ENCODE measurements at regions not wholly inside any gene's neighbourhood (a gene's known extent, or its start where the extent isn't known, plus 50 kb on each side); places are given as distances from the start of the nearest gene placed in this dataset.
"Not testable (repeated sequence)": the region's sequence is repeated elsewhere in the genome, so short reads cannot be mapped to it uniquely, and the experiment has no call there.

GRCh38 chr20:30630761-30631160 is 626.7 kb upstream of the DEFB115 start:
- TF ChIP-seq PATZ1 (CRISPR knock-in tag; IDR thresholded peaks at IDR 0.05; ENCODE audit: borderline replicate concordance) (no peak), CSRNP3 (CRISPR knock-in tag; IDR thresholded peaks at IDR 0.05) (no peak), ARNTL (CRISPR knock-in tag; IDR thresholded peaks at IDR 0.05; ENCODE audit: borderline replicate concordance, low read depth) (no peak), GLIS3 (CRISPR knock-in tag; IDR thresholded peaks at IDR 0.05) (no peak), ESRRG (CRISPR knock-in tag; IDR thresholded peaks at IDR 0.05) (no peak), RARB (CRISPR knock-in tag; IDR thresholded peaks at IDR 0.05) (no peak), CSDC2 (CRISPR knock-in tag; IDR thresholded peaks at IDR 0.05) (no peak), TOX (CRISPR knock-in tag; IDR thresholded peaks at IDR 0.05; ENCODE audit: borderline replicate concordance) (no peak), ZNF70 (CRISPR knock-in tag; IDR thresholded peaks at IDR 0.05) (no peak), PPARA (CRISPR knock-in tag; IDR thresholded peaks at IDR 0.05; ENCODE audit: borderline replicate concordance) (no peak), ZNF8 (CRISPR knock-in tag; IDR thresholded peaks at IDR 0.05) (no peak)
- ATAC-seq, result no peak

- ATAC-seq, result not testable (repeated sequence)
These were observed 626.1 kb upstream of the DEFB115 start for GRCh38 chr20:30631261-30631789.

GRCh38 chr20:30632773-30633172 is 624.7 kb upstream of the DEFB115 start:
- not testable (repeated sequence) for ATAC-seq

GRCh38 chr20:30641522-30641921 is 615.9 kb upstream of the DEFB115 start:
- ATAC-seq, result not testable (repeated sequence)

GRCh38 chr20:30660982-30661381 is 596.5 kb upstream of the DEFB115 start:
- ATAC-seq, result not testable (repeated sequence)

- not testable (repeated sequence) for ATAC-seq
These were observed 589.0 kb upstream of the DEFB115 start for GRCh38 chr20:30668418-30668817.

- not testable (repeated sequence) for ATAC-seq
These were observed 588.0 kb upstream of the DEFB115 start for GRCh38 chr20:30669330-30670029.

GRCh38 chr20:30671120-30671519 is 586.3 kb upstream of the DEFB115 start:
- not testable (repeated sequence) for ATAC-seq

GRCh38 chr20:30675988-30676564 is 581.4 kb upstream of the DEFB115 start:
- not testable (repeated sequence) for ATAC-seq

GRCh38 chr20:30682236-30682635 is 575.2 kb upstream of the DEFB115 start:
- not testable (repeated sequence) for ATAC-seq

- ATAC-seq, result not testable (repeated sequence)
These were observed 544.6 kb upstream of the DEFB115 start for GRCh38 chr20:30712861-30713260.

GRCh38 chr20:30719415-30720199 is 537.9 kb upstream of the DEFB115 start:
- ATAC-seq, result not testable (repeated sequence)

- not testable (repeated sequence) for ATAC-seq
These were observed 534.0 kb upstream of the DEFB115 start for GRCh38 chr20:30723511-30723910.

GRCh38 chr20:30723934-30724687 is 533.4 kb upstream of the DEFB115 start:
- ATAC-seq, result not testable (repeated sequence)

- not testable (repeated sequence) for ATAC-seq
These were observed 532.8 kb upstream of the DEFB115 start for GRCh38 chr20:30724688-30725074.
